GM12878 (cell line): ENCODE measurements at regions not wholly inside any gene's neighbourhood (a gene's known extent, or its start where the extent isn't known, plus 50 kb on each side); places are given as distances from the start of the nearest gene placed in this dataset.

Source experiments
- ATAC-seq: fragments of 200-7000 bp; cut with Tn5 transposase; 3 replicates; pipeline ENCODE4 v1.9.1; 2020; ENCODE audit warnings: mild to moderate bottlenecking, moderate library complexity
- BruUV-seq: library from RNA; stranded (reverse); fragments of 400-500 nt; replicated peaks from 2 replicates; lab custom pipeline; 2021; lab: Mats Ljungman, UMichigan
- CTCF ChIA-PET: fragments of 300-600 bp; sonication (Branson Sonifier 250); formaldehyde crosslinking; extraction: SDS; loops from one replicate; lab custom pipeline; 2021; ENCODE audit warnings: inconsistent platforms; lab: Yijun Ruan, JAX
- POLR2A ChIA-PET: fragments of 350-600 bp; formaldehyde crosslinking; extraction: SDS; loops from one replicate; lab custom pipeline; 2021; ENCODE audit warnings: inconsistent platforms; lab: Charles Lee
- RAD21 ChIA-PET: fragments of 300-600 bp; sonication (Branson Sonifier 250); formaldehyde crosslinking; loops from one replicate; lab custom pipeline; 2023; ENCODE audit warnings: antibody characterized with exemption; ENCODE audit not compliant: unreplicated experiment; lab: Charles Lee
- SMC1A ChIA-PET: fragments of 300-600 bp; sonication (Branson Sonifier 250); formaldehyde crosslinking; loops from one replicate; lab custom pipeline; 2023; ENCODE audit not compliant: unreplicated experiment, uncharacterized antibody; lab: Charles Lee
- DNase-seq: peaks from one replicate; pipeline ENCODE4 v3.0.0-alpha.2; 2011; ENCODE audit warnings: low read depth, low spot score
- FAIRE-seq: peaks from 3 replicates; lab custom pipeline; 2011; peaks lifted over from hg19 to GRCh38; lab: Jason Lieb, UNC
- H2AFZ ChIP-seq: 2 replicates; pipeline ENCODE4 v1.6.0; 2011; ENCODE audit warnings: low read depth, low read length, control low read depth; ENCODE audit not compliant: control insufficient read depth
- H3K27ac ChIP-seq: 2 replicates; pipeline ENCODE4 v1.5.1; 2011; ENCODE audit warnings: control low read depth; ENCODE audit not compliant: control insufficient read depth, insufficient read depth
- H3K27me3 ChIP-seq, 2 experiments: replicated peaks in 1 of 2; 2 replicates each; pipeline versions ENCODE4 v1.6.0 to v1.6.1; 2011; ENCODE audit warnings: low read length in 1 of 2; ENCODE audit not compliant: control insufficient read depth in 2 of 2, insufficient read depth in 2 of 2
- H3K36me3 ChIP-seq, 2 experiments: 2 replicates each; pipeline ENCODE4 v1.5.1; 2011; ENCODE audit warnings: low read length in 1 of 2; ENCODE audit not compliant: control insufficient read depth in 2 of 2, insufficient read depth in 2 of 2
- H3K4me1 ChIP-seq: 2 replicates; pipeline ENCODE4 v1.6.1; 2011; ENCODE audit warnings: mild to moderate bottlenecking, low read length, moderate library complexity, mixed read lengths; ENCODE audit not compliant: control insufficient read depth, insufficient read depth
- H3K4me2 ChIP-seq: 2 replicates; pipeline ENCODE4 v1.6.0; 2011; ENCODE audit warnings: control low read depth; ENCODE audit not compliant: control insufficient read depth, insufficient read depth
- H3K4me3 ChIP-seq: fragments of 200-600 bp; sonication (generic); 2 replicates; pipeline ENCODE4 v1.5.1; 2016
- H3K79me2 ChIP-seq: 2 replicates; pipeline ENCODE4 v1.6.0; 2011; ENCODE audit warnings: low read length; ENCODE audit not compliant: control insufficient read depth, insufficient read depth
- H3K9ac ChIP-seq: 2 replicates; pipeline ENCODE4 v1.8.0; 2011; ENCODE audit warnings: low read length, control low read depth, mixed read lengths; ENCODE audit not compliant: control insufficient read depth, insufficient read depth
- H3K9me3 ChIP-seq: replicated peaks from 3 replicates; pipeline ENCODE4 v1.5.1; 2011; ENCODE audit warnings: mild to moderate bottlenecking, low read length; ENCODE audit not compliant: control insufficient read depth, insufficient read depth
- H4K20me1 ChIP-seq: 2 replicates; pipeline ENCODE4 v1.6.0; 2011; ENCODE audit not compliant: control insufficient read depth, insufficient read depth
- E4F1 ChIP-seq: fragments of 450-650 bp; IDR thresholded peaks from 2 replicates; pipeline ENCODE4 v1.6.1; 2018; ENCODE audit warnings: borderline replicate concordance, mild to moderate bottlenecking; ENCODE audit not compliant: partially characterized antibody
- GABPA ChIP-seq: IDR thresholded peaks from 2 replicates; pipeline ENCODE4 v1.6.1; 2014; ENCODE audit warnings: antibody characterized with exemption, low read depth, mild to moderate bottlenecking, inconsistent platforms
- IKZF1 ChIP-seq: fragments of 450-650 bp; conservative IDR thresholded peaks from 2 replicates; pipeline ENCODE4 v1.6.1; 2017; ENCODE audit warnings: antibody characterized with exemption, mild to moderate bottlenecking
- JUND ChIP-seq: IDR thresholded peaks from 2 replicates; pipeline ENCODE4 v1.6.1; 2012; ENCODE audit warnings: low read depth, mild to moderate bottlenecking, low read length, improper control_type of control experiment, moderate library complexity
- NBN ChIP-seq: fragments of 450-650 bp; IDR thresholded peaks from 2 replicates; pipeline ENCODE4 v1.6.1; 2016
- NFYA ChIP-seq: IDR thresholded peaks from 2 replicates; pipeline ENCODE4 v1.6.1; 2011; ENCODE audit warnings: low read depth, mild to moderate bottlenecking, low read length, improper control_type of control experiment, borderline replicate concordance
- NRF1 ChIP-seq: conservative IDR thresholded peaks from 2 replicates; pipeline ENCODE4 v1.6.1; 2011; ENCODE audit warnings: mild to moderate bottlenecking, low read depth, low read length, improper control_type of control experiment
- PAX8 ChIP-seq: fragments of 450-650 bp; IDR thresholded peaks from 2 replicates; pipeline ENCODE4 v1.6.1; 2017; ENCODE audit warnings: mild to moderate bottlenecking, moderate library complexity
- PKNOX1 ChIP-seq: fragments of 450-650 bp; IDR thresholded peaks from 2 replicates; pipeline ENCODE4 v1.6.1; 2016; ENCODE audit warnings: mild to moderate bottlenecking
- POLR2A ChIP-seq: IDR thresholded peaks from 2 replicates; pipeline ENCODE4 v1.6.1; 2011; ENCODE audit warnings: low read depth, mild to moderate bottlenecking, low read length
- RAD51 ChIP-seq: fragments of 450-650 bp; IDR thresholded peaks from 2 replicates; pipeline ENCODE4 v1.6.1; 2016; ENCODE audit warnings: moderate library complexity, mild to moderate bottlenecking, inconsistent platforms
- SKIL ChIP-seq: fragments of 450-650 bp; IDR thresholded peaks from 2 replicates; pipeline ENCODE4 v1.6.1; 2017; ENCODE audit warnings: mild to moderate bottlenecking, low read depth, inconsistent platforms; ENCODE audit not compliant: poor library complexity, severe bottlenecking
- SUZ12 ChIP-seq: fragments of 200-600 bp; sonication (generic); IDR thresholded peaks from one replicate; pipeline ENCODE4 v1.6.1; 2018; ENCODE audit warnings: antibody characterized with exemption, mild to moderate bottlenecking; ENCODE audit not compliant: unreplicated experiment
- TAF1 ChIP-seq: IDR thresholded peaks from 2 replicates; pipeline ENCODE4 v1.6.1; 2011; ENCODE audit warnings: mild to moderate bottlenecking, low read depth, low read length, borderline replicate concordance
- ZBTB11 ChIP-seq: fragments of 450-650 bp; formaldehyde crosslinking; IDR thresholded peaks from 2 replicates; pipeline ENCODE4 v1.5.0; 2022; ENCODE audit warnings: mild to moderate bottlenecking, missing genetic modification characterization
- WGBS: methylation state at CpG from one replicate; pipeline ENCODE4 v1.1.6; 2016; ENCODE audit warnings: low lambda C conversion rate; ENCODE audit not compliant: insufficient replicate concordance, insufficient coverage; ENCODE audit errors: missing lambda C conversion rate; 5-methylcytosine and 5-hydroxymethylcytosine counted together
- in situ Hi-C: fragments of 300-500 bp; cut with MboI; formaldehyde crosslinking; loops from 9 replicates; pipeline ENCODE4 v1.14.3; 2018; ENCODE audit warnings: mixed read lengths
- intact Hi-C: fragments of 100-400 bp; cut with micrococcal nuclease; formaldehyde crosslinking; loops from one replicate; pipeline ENCODE4 v1.14.2; 2022; ENCODE audit not compliant: unreplicated experiment

GRCh38 chr2:226040344-226040900, 640.9 kb downstream of the NYAP2 start:
- H2AFZ ChIP-seq = no peak overlapping the region
- ChIA-PET SMC1A (no interaction called here), RAD21 (no interaction called here), CTCF (no interaction called here), POLR2A (no interaction called here)
- DNase-seq (no peak), ATAC-seq (no peak), FAIRE-seq (no peak)
- no peak overlapping the region for H3K9ac ChIP-seq
- H3K36me3 ChIP-seq = no peaks in the 10 kb centered on the region
- H3K27ac ChIP-seq = no peak overlapping the region
- H3K27me3 ChIP-seq = no peaks in the 10 kb centered on the region; a peak in 1 of 4 replicates
- no peak overlapping the region for H3K4me3 ChIP-seq
- H4K20me1 ChIP-seq = no peaks in the 10 kb centered on the region
- no peak overlapping the region for H3K4me2 ChIP-seq
- no TSS peak for BruUV-seq
- intact Hi-C loops = no loop called here
- 0% methylated on average over 2 of the region's 2 CpGs for WGBS
- H3K4me1 ChIP-seq = no peaks in the 10 kb centered on the region
- no peaks in the 10 kb centered on the region for H3K79me2 ChIP-seq
- in situ Hi-C loops = no loop called here
- no peaks in the 10 kb centered on the region for H3K9me3 ChIP-seq
- no peak for TF ChIP-seq POLR2A
- no peak for TF ChIP-seq SKIL
- no peak for TF ChIP-seq PKNOX1
- TF ChIP-seq PAX8 = no peak
- TF ChIP-seq RAD51 = no peak
- TF ChIP-seq GABPA = no peak
- no peak for TF ChIP-seq SUZ12
- TF ChIP-seq ZBTB11 (CRISPR knock-in tag) = no peak
- no peak for TF ChIP-seq NBN
- TF ChIP-seq JUND = no peak
- TF ChIP-seq TAF1 = no peak
- TF ChIP-seq IKZF1 = no peak
- TF ChIP-seq NRF1 = no peak
- TF ChIP-seq E4F1 = no peak
- TF ChIP-seq NFYA = no peak
